KMS-11 (cell line): ENCODE measurements at regions not wholly inside any gene's neighbourhood (a gene's known extent, or its start where the extent isn't known, plus 50 kb on each side); places are given as distances from the start of the nearest gene placed in this dataset.

Source experiments
- H2AFZ ChIP-seq: fragments of 200-600 bp; sonication (generic); 2 replicates; pipeline ENCODE4 v1.6.1; 2016; ENCODE audit warnings: antibody characterized with exemption, mixed run types, low read depth
- H3K27ac ChIP-seq: fragments of 200-600 bp; sonication (generic); 2 replicates; pipeline ENCODE4 v1.6.1; 2016; ENCODE audit warnings: mild to moderate bottlenecking, mixed run types
- H3K27me3 ChIP-seq: fragments of 200-600 bp; sonication (generic); 2 replicates; pipeline ENCODE4 v1.6.1; 2017; ENCODE audit warnings: mild to moderate bottlenecking, low read depth, mixed run types, moderate library complexity; ENCODE audit not compliant: insufficient read depth
- H3K36me3 ChIP-seq: fragments of 200-600 bp; sonication (generic); 2 replicates; pipeline ENCODE4 v1.6.1; 2017; ENCODE audit warnings: mild to moderate bottlenecking, mixed run types; ENCODE audit not compliant: insufficient read depth
- H3K4me1 ChIP-seq: fragments of 200-600 bp; sonication (generic); 2 replicates; pipeline ENCODE4 v1.6.1; 2016; ENCODE audit warnings: mild to moderate bottlenecking, low read depth, mixed run types; ENCODE audit not compliant: poor library complexity, severe bottlenecking
- H3K4me2 ChIP-seq: fragments of 200-600 bp; sonication (generic); 2 replicates; pipeline ENCODE4 v1.7.0; 2016; ENCODE audit warnings: mild to moderate bottlenecking, mixed run types
- H3K4me3 ChIP-seq: fragments of 200-600 bp; sonication (generic); IDR thresholded peaks from 2 replicates; pipeline ENCODE4 v1.6.1; 2017; ENCODE audit warnings: low read depth, low read length, mixed read lengths; ENCODE audit not compliant: insufficient read depth
- H3K79me2 ChIP-seq: fragments of 200-600 bp; sonication (generic); 2 replicates; pipeline ENCODE4 v1.6.1; 2016; ENCODE audit warnings: low read depth, mixed run types; ENCODE audit not compliant: insufficient read depth
- H3K9ac ChIP-seq: fragments of 200-600 bp; sonication (generic); 2 replicates; pipeline ENCODE4 v1.6.1; 2016; ENCODE audit warnings: mild to moderate bottlenecking, mixed run types
- H4K20me1 ChIP-seq: fragments of 200-600 bp; sonication (generic); 2 replicates; pipeline ENCODE4 v1.6.1; 2016; ENCODE audit warnings: mild to moderate bottlenecking, mixed run types; ENCODE audit not compliant: insufficient read depth
- CTCF ChIP-seq: fragments of 200-600 bp; sonication (generic); conservative IDR thresholded peaks from 2 replicates; pipeline ENCODE4 v1.6.1; 2017; ENCODE audit warnings: low read depth, mild to moderate bottlenecking, antibody characterized with exemption, low read length, moderate library complexity, mixed read lengths

DNA sequence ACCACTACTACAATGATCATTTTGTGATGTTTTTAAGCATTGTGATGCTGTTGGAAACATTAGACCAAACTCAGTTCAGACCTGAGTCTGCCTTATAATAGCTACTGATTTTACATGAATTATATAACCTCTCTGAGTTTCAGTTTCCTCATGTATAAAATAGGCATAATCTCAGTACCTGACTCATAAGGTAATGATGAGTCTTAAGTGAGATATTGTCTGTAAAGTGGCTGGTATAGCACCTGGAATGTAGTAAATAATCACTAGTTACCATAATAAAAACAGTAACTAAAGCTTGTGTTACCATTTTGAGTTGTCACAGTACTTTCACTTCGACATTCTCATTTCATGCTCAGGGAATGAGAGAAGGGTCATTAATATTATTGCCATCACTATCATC, 381.5 kb upstream of the SALL1 start:
- Histone ChIP-seq H3K4me3 (no peak overlapping the region), H3K9ac (no peak overlapping the region), H3K4me2 (no peak overlapping the region), H3K27me3 (no peaks in the 10 kb centered on the region), H4K20me1 (no peaks in the 10 kb centered on the region), H3K36me3 (no peaks in the 10 kb centered on the region), H3K27ac (no peak overlapping the region), H3K4me1 (no peaks in the 10 kb centered on the region), H3K79me2 (no peaks in the 10 kb centered on the region), H2AFZ (no peak overlapping the region)
- TF ChIP-seq CTCF: no peak

DNA sequence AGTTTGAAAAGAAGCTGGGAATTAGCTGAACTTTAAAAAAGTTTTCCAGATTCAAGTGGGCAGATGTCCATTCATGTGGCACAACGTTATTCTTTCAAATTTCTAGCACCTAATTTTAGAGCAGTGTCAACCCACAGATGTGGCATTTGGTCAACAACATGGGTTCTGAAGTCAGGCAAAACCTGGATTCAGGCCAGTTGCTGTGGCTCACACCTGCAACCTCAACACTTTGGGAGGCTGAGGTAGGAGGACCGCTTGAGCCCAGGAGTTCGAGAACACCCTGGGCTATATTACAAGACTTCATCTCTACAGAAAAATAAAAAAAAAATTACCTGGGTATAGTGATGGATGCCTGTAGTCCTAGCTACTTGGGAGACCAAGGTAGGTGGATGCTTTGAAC, 380.2 kb upstream of the SALL1 start:
- no peak overlapping the region for H2AFZ ChIP-seq
- no peak overlapping the region for H3K4me2 ChIP-seq
- no peaks in the 10 kb centered on the region for H3K27me3 ChIP-seq
- no peaks in the 10 kb centered on the region for H4K20me1 ChIP-seq
- H3K79me2 ChIP-seq: no peaks in the 10 kb centered on the region
- TF ChIP-seq CTCF: no peak
- no peak overlapping the region for H3K4me3 ChIP-seq
- no peak overlapping the region for H3K27ac ChIP-seq
- H3K4me1 ChIP-seq: no peaks in the 10 kb centered on the region
- H3K36me3 ChIP-seq: no peaks in the 10 kb centered on the region
- no peak overlapping the region for H3K9ac ChIP-seq

- TF ChIP-seq CTCF: no peak
- Histone ChIP-seq H3K36me3 (no peaks in the 10 kb centered on the region), H3K4me3 (no peak overlapping the region), H3K4me1 (no peaks in the 10 kb centered on the region), H3K9ac (no peak overlapping the region), H3K27ac (no peak overlapping the region), H4K20me1 (no peaks in the 10 kb centered on the region), H3K79me2 (no peaks in the 10 kb centered on the region), H3K4me2 (no peak overlapping the region), H3K27me3 (no peaks in the 10 kb centered on the region), H2AFZ (no peak overlapping the region)
Measured at GRCh38 chr16:51527349-51527748, 376.3 kb upstream of the SALL1 start.

GRCh38 chr16:51526621-51527020, 375.6 kb upstream of the SALL1 start:
- Histone ChIP-seq H4K20me1 (no peaks in the 10 kb centered on the region), H3K27ac (no peak overlapping the region), H3K27me3 (no peaks in the 10 kb centered on the region), H3K79me2 (no peaks in the 10 kb centered on the region), H3K4me3 (no peak overlapping the region), H3K9ac (no peak overlapping the region), H3K4me2 (no peak overlapping the region), H3K4me1 (no peaks in the 10 kb centered on the region), H3K36me3 (no peaks in the 10 kb centered on the region), H2AFZ (no peak overlapping the region)
- no peak for TF ChIP-seq CTCF
